Lower leg skin (tissue), 3 donors: ENCODE measurements at regions not wholly inside any gene's neighbourhood (a gene's known extent, or its start where the extent isn't known, plus 50 kb on each side); places are given as distances from the start of the nearest gene placed in this dataset.

Experiments
- POLR2A ChIP-seq, 2 donors: fragments of 450-650 bp; IDR thresholded peaks; one replicate each; pipeline ENCODE4 v1.6.1; 2016 to 2017; ENCODE audit warnings: antibody characterized with exemption in 2 of 2, mild to moderate bottlenecking in 1 of 2, moderate library complexity in 1 of 2
- TF ChIP-seq, protein P1 (sequence below), 3 donors: fragments of 450-650 bp; IDR thresholded peaks; one replicate each; pipeline ENCODE4 v1.5.1; 2016; ENCODE audit warnings: antibody characterized with exemption in 3 of 3, mild to moderate bottlenecking in 3 of 3, moderate library complexity in 2 of 3

DNA sequence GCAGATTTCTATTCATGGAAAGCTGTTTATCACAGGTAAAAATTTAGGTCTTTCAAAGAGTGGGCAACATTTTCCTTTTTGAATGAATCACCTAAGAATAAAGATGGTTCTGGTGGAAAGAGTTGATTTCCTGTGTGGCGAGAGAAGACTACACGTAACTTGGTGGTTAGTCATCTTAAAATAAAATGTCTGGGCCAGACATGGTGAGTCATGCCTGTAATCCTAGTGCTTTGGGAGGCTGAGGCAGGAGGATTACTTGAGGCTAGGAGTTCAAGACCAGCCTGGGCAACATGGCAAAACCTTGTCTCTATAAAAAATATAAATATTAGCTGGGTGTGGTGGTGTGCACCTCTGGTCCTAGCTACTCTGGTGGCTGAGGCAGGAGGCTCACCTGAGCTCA, 65.7 kb downstream of the DISP1 start:
- no peak for TF ChIP-seq POLR2A (IDR thresholded peaks at IDR 0.05)
- TF ChIP-seq, protein P1, sequence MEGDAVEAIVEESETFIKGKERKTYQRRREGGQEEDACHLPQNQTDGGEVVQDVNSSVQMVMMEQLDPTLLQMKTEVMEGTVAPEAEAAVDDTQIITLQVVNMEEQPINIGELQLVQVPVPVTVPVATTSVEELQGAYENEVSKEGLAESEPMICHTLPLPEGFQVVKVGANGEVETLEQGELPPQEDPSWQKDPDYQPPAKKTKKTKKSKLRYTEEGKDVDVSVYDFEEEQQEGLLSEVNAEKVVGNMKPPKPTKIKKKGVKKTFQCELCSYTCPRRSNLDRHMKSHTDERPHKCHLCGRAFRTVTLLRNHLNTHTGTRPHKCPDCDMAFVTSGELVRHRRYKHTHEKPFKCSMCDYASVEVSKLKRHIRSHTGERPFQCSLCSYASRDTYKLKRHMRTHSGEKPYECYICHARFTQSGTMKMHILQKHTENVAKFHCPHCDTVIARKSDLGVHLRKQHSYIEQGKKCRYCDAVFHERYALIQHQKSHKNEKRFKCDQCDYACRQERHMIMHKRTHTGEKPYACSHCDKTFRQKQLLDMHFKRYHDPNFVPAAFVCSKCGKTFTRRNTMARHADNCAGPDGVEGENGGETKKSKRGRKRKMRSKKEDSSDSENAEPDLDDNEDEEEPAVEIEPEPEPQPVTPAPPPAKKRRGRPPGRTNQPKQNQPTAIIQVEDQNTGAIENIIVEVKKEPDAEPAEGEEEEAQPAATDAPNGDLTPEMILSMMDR (IDR thresholded peaks at IDR 0.05) = no peak
